HepG2 (cell line): ENCODE measurements at regions not wholly inside any gene's neighbourhood (a gene's known extent, or its start where the extent isn't known, plus 50 kb on each side); places are given as distances from the start of the nearest gene placed in this dataset.

Experiments used
- ATAC-seq: fragments of 200-7000 bp; cut with Tn5 transposase; 3 replicates; pipeline ENCODE4 v1.9.1; 2020; ENCODE audit warnings: mild to moderate bottlenecking, moderate library complexity
- BruUV-seq: library from RNA; stranded (reverse); fragments of 400-500 nt; replicated peaks from 2 replicates; lab custom pipeline; 2021; lab: Mats Ljungman, UMichigan
- CTCF ChIA-PET: fragments of 300-600 bp; formaldehyde crosslinking; extraction: SDS; loops from one replicate; lab custom pipeline; 2021; ENCODE audit warnings: low total read pairs, inconsistent platforms, low intra/inter-chr PET ratio; lab: Yijun Ruan, JAX
- POLR2A ChIA-PET: fragments of 350-600 bp; sonication (Branson Sonifier 250); formaldehyde crosslinking; loops from one replicate; lab custom pipeline; 2020; ENCODE audit warnings: antibody characterized with exemption, inconsistent platforms; lab: Yijun Ruan, JAX
- DNase-seq: peaks from one replicate; pipeline ENCODE4 v3.0.0-alpha.2; 2015; ENCODE audit warnings: low spot score
- FAIRE-seq: peaks from 3 replicates; lab custom pipeline; 2011; peaks lifted over from hg19 to GRCh38; lab: Jason Lieb, UNC
- H2AFZ ChIP-seq: one replicate; pipeline ENCODE4 v1.6.1; 2011; ENCODE audit warnings: low read length, inconsistent platforms
- H3K27ac ChIP-seq: fragments of 300-600 bp; 3 replicates; pipeline ENCODE4 v1.8.0; 2011; ENCODE audit warnings: mixed run types, mild to moderate bottlenecking, mixed read lengths, low read length, inconsistent platforms; ENCODE audit not compliant: insufficient read depth; ENCODE audit errors: extremely low read length
- H3K27me3 ChIP-seq, 2 experiments: fragments of 200-600 bp in 1 of 2; 2 replicates in 1 of 2; 3 replicates in 1 of 2; pipeline versions ENCODE4 v1.6.0 to v1.8.0; 2011; ENCODE audit warnings: low read length in 2 of 2, mild to moderate bottlenecking in 2 of 2, moderate library complexity in 2 of 2, inconsistent platforms in 1 of 2; ENCODE audit not compliant: insufficient read depth in 2 of 2, control insufficient read depth in 1 of 2
- H3K36me3 ChIP-seq, 2 experiments: fragments of 200-600 bp in 1 of 2; replicated peaks in 1 of 2; 2 replicates in 1 of 2; 3 replicates in 1 of 2; pipeline versions ENCODE4 v1.5.1 to v1.8.0; 2011; ENCODE audit warnings: low read length in 2 of 2, inconsistent platforms in 1 of 2; ENCODE audit not compliant: insufficient read depth in 2 of 2, control insufficient read depth in 1 of 2
- H3K4me1 ChIP-seq: 2 replicates; pipeline ENCODE4 v1.5.1; 2012; ENCODE audit warnings: low read length, inconsistent platforms; ENCODE audit not compliant: insufficient read depth
- H3K4me2 ChIP-seq: 2 replicates; pipeline ENCODE4 v1.6.0; 2011; ENCODE audit warnings: low read depth, low read length, inconsistent platforms
- H3K4me3 ChIP-seq, 3 experiments: fragments of 200-600 bp in 1 of 3; sonication (generic), shearing (Covaris generic) in 1 of 3; replicated peaks in 1 of 3; 2 replicates each; pipeline ENCODE4 v1.5.1; 2011 to 2016; ENCODE audit warnings: low read length in 3 of 3, inconsistent platforms in 2 of 3, low read depth in 2 of 3, mild to moderate bottlenecking in 2 of 3, control low read depth in 1 of 3, mixed read lengths in 1 of 3; ENCODE audit not compliant: insufficient read depth in 1 of 3
- H3K79me2 ChIP-seq: one replicate; pipeline ENCODE4 v1.6.1; 2011; ENCODE audit warnings: low read length, inconsistent platforms; ENCODE audit not compliant: insufficient read depth
- H3K9ac ChIP-seq: 2 replicates; pipeline ENCODE4 v1.6.0; 2011; ENCODE audit warnings: mild to moderate bottlenecking, low read depth, low read length, inconsistent platforms; ENCODE audit not compliant: insufficient read depth
- H3K9me3 ChIP-seq: 2 replicates; pipeline ENCODE4 v1.5.1; 2012; ENCODE audit warnings: mild to moderate bottlenecking, low read length
- H4K20me1 ChIP-seq: 2 replicates; pipeline ENCODE4 v1.6.0; 2011; ENCODE audit warnings: inconsistent platforms, mild to moderate bottlenecking, low read length, moderate library complexity; ENCODE audit not compliant: insufficient read depth
- ATF7-NPFF ChIP-seq: sonication (generic); formaldehyde crosslinking; IDR thresholded peaks from 2 replicates; pipeline ENCODE4 v1.8.1; 2023; ENCODE audit warnings: mild to moderate bottlenecking, low read depth, missing genetic modification reagents, moderate library complexity
- EP300 ChIP-seq, 3 experiments: sonication (generic) in 1 of 3; formaldehyde crosslinking in 1 of 3; IDR thresholded peaks; 2 replicates each; pipeline versions ENCODE4 v1.5.1 to v1.6.1; 2011 to 2020; ENCODE audit warnings: low read depth in 2 of 3, low read length in 2 of 3, borderline replicate concordance in 1 of 3, improper control_type of control experiment in 1 of 3, mild to moderate bottlenecking in 1 of 3, missing genetic modification reagents in 1 of 3, moderate library complexity in 1 of 3
- FIP1L1 ChIP-seq: fragments of 200-400 bp; formaldehyde crosslinking; IDR thresholded peaks from 2 replicates; pipeline ENCODE4 v1.6.1; 2018; ENCODE audit warnings: low read depth, mild to moderate bottlenecking, low read length, moderate library complexity, borderline replicate concordance; ENCODE audit not compliant: insufficient read depth
- HNF1B ChIP-seq: sonication (generic); formaldehyde crosslinking; IDR thresholded peaks from 2 replicates; pipeline ENCODE4 v1.5.1; 2020; ENCODE audit warnings: mild to moderate bottlenecking, moderate library complexity, missing genetic modification reagents
- MED1 ChIP-seq: sonication (generic); formaldehyde crosslinking; IDR thresholded peaks from 2 replicates; pipeline ENCODE4 v1.4.0; 2020; ENCODE audit warnings: missing genetic modification reagents
- MED13 ChIP-seq: sonication (generic); formaldehyde crosslinking; IDR thresholded peaks from 2 replicates; pipeline ENCODE4 v1.5.0; 2020; ENCODE audit warnings: missing genetic modification reagents
- SPEN ChIP-seq: sonication (generic); formaldehyde crosslinking; IDR thresholded peaks from 2 replicates; pipeline ENCODE4 v1.5.1; 2020; ENCODE audit warnings: low read depth, mild to moderate bottlenecking, missing genetic modification reagents
- STAG1 ChIP-seq: sonication (generic); formaldehyde crosslinking; IDR thresholded peaks from 2 replicates; pipeline ENCODE4 v1.4.0; 2020; ENCODE audit warnings: missing genetic modification reagents
- ZBTB3 ChIP-seq: sonication (generic); formaldehyde crosslinking; IDR thresholded peaks from 2 replicates; pipeline ENCODE4 v1.4.0; 2020; ENCODE audit warnings: low read depth, mild to moderate bottlenecking, moderate library complexity, missing genetic modification reagents, borderline replicate concordance
- ZFY ChIP-seq: sonication (generic); formaldehyde crosslinking; IDR thresholded peaks from 2 replicates; pipeline ENCODE4 v1.4.0; 2020; ENCODE audit warnings: missing genetic modification reagents
- ZNF224 ChIP-seq: sonication (generic); formaldehyde crosslinking; IDR thresholded peaks from 2 replicates; pipeline ENCODE4 v1.5.0; 2020; ENCODE audit warnings: mild to moderate bottlenecking, missing genetic modification reagents
- ZNF335 ChIP-seq: sonication (generic); formaldehyde crosslinking; IDR thresholded peaks from 2 replicates; pipeline ENCODE4 v1.4.0; 2020; ENCODE audit warnings: missing genetic modification reagents
- ZNF574 ChIP-seq: sonication (generic); formaldehyde crosslinking; IDR thresholded peaks from 2 replicates; pipeline ENCODE4 v1.4.0; 2020; ENCODE audit warnings: missing genetic modification reagents
- ZNF687 ChIP-seq: sonication (generic); formaldehyde crosslinking; IDR thresholded peaks from 2 replicates; pipeline ENCODE4 v1.5.1; 2020; ENCODE audit warnings: mild to moderate bottlenecking, missing genetic modification reagents, moderate library complexity
- WGBS: methylation state at CpG from one replicate; pipeline ENCODE4 v1.1.6; 2017; ENCODE audit warnings: low lambda C conversion rate; 5-methylcytosine and 5-hydroxymethylcytosine counted together
- in situ Hi-C: cut with HindIII; loops from 2 replicates; pipeline ENCODE4 v1.10.0; 2017; ENCODE audit warnings: low pct_unique_long_range_greater_than_20kb; ENCODE audit not compliant: extremely low pct_ligation_motif_present
- intact Hi-C: fragments of 100-400 bp; cut with micrococcal nuclease; formaldehyde crosslinking; loops from one replicate; pipeline ENCODE4 v1.10.0; 2022; ENCODE audit not compliant: unreplicated experiment

- Histone ChIP-seq H3K79me2 (no peaks in the 10 kb centered on the region), H3K27ac (no peak overlapping the region), H3K4me1 (peaks cover 40% of the 10 kb centered on the region), H3K9me3 (no peaks in the 10 kb centered on the region), H3K27me3 (no peaks in the 10 kb centered on the region), H3K4me3 (no peak overlapping the region), H3K9ac (no peak overlapping the region), H3K36me3 (no peaks in the 10 kb centered on the region), H2AFZ (no peak overlapping the region), H3K4me2 (peak overlapping the region; percentile 54), H4K20me1 (no peaks in the 10 kb centered on the region)
- ATAC-seq (peak; percentile 69), FAIRE-seq (no peak), DNase-seq (no peak)
- 20% methylated on average over 2 of the region's 2 CpGs for WGBS
- ChIA-PET POLR2A (interaction anchor here (0.9 to 6.3 kb wide), 3 partner anchors 21 to 98 kb away, joined by 4 to 31 read pairs (median 5); partner anchors contain the start of genes SEPTIN10 and SOWAHC), CTCF (no interaction called here)
- TF ChIP-seq STAG1 (CRISPR knock-in tag): 0 out of 2 replicates have a peak, but pooled peaks have one; percentile 11
- no peak for TF ChIP-seq ZNF335
- 0 out of 2 replicates have a peak, but pooled peaks have one; percentile 23 for TF ChIP-seq SPEN (CRISPR knock-in tag)
- no peak for TF ChIP-seq FIP1L1
- TF ChIP-seq HNF1B (CRISPR knock-in tag): 0 out of 2 replicates have a peak, but pooled peaks have one; percentile 21
- TF ChIP-seq ZNF687 (CRISPR knock-in tag): peak; percentile 34; the same call in 1 of the 2 replicates
- no peak for TF ChIP-seq ATF7-NPFF (CRISPR knock-in tag)
- no peak for TF ChIP-seq ZBTB3 (CRISPR knock-in tag)
- no peak for TF ChIP-seq MED13 (CRISPR knock-in tag)
- no peak for TF ChIP-seq EP300 (IDR thresholded peaks at IDR 0.05; ENCODE audit: low read depth in 2 of 2, low read length in 2 of 2)
- no peak for TF ChIP-seq EP300 (CRISPR knock-in tag; IDR thresholded peaks at IDR 0.05; ENCODE audit: borderline replicate concordance)
- TF ChIP-seq ZFY: peak; percentile 30; the same call in 1 of the 2 replicates
- TF ChIP-seq ZNF224 (CRISPR knock-in tag): no peak
- 0 out of 2 replicates have a peak, but pooled peaks have one; percentile 24 for TF ChIP-seq MED1 (CRISPR knock-in tag)
- no peak for TF ChIP-seq ZNF574 (CRISPR knock-in tag)
- no TSS peak for BruUV-seq
- in situ Hi-C loops: loop anchor here (5.0 kb wide), 1 partner anchor 50 kb away; no protein-coding TSS in a partner anchor
- intact Hi-C loops: no loop called here
Observed at GRCh38 chr2:109712123-109712449, 82.0 kb upstream of the RGPD5 start.
